NCI-H1417 treated with DMSO at 0.1 percent for 48 hours (cell line): ENCODE measurements at regions not wholly inside any gene's neighbourhood (a gene's known extent, or its start where the extent isn't known, plus 50 kb on each side); places are given as distances from the start of the nearest gene placed in this dataset.

Experiments
- DNase-seq: peaks from one replicate; lab custom pipeline; 2025; lab: John Stamatoyannopoulos, UW

DNA sequence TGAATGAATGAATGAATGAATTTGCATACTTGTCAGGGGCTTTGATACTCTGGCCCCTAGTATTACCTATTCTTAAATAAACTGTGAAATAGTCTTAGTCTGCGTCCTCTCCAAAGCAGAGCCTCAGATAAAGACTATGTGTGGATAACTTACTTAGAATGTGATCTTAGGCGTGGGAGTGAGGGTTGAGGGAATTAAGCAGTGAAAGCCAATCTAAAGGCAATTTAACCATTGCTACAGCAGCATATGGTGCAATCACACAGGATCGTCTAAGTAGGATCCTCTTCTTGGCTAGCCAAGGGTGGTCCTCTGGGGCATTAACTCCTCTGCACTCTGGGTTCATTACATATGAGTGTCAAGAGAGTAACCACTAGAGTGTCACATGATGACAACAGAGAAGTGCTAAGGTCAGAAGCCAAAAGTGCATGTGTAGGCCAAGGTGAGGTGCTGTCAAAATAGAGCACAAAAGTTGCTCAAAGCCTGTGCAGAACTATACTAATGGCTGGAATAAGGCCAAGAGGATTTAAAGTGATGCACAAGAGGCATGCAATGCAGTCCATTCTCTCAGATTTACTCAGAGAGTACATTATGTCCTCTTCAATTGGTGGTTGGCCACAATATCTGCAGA is 274.4 kb upstream of the SEMA6A start:
- no peak for DNase-seq

GRCh38 chr5:116847960-116848359 is 273.3 kb upstream of the SEMA6A start:
- DNase-seq, result no peak

DNA sequence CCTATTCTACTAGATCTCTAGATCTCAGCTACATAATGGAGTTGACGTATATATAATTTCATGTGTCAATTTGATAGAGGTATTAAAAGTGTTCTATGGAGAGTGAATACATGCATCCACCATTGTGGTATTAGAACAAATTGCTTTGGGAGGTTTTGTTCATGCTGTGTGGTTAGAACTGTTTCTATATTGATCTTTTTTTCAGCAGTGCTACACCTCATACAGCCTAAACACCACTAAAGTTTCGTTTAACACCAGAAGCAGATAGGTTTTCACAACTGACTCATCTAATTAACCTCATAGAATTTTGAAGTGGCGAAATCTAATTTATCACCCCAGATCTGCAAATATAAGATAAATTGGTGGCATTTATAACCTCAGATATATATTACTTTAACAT is 269.4 kb upstream of the SEMA6A start:
- DNase-seq, result no peak

DNA sequence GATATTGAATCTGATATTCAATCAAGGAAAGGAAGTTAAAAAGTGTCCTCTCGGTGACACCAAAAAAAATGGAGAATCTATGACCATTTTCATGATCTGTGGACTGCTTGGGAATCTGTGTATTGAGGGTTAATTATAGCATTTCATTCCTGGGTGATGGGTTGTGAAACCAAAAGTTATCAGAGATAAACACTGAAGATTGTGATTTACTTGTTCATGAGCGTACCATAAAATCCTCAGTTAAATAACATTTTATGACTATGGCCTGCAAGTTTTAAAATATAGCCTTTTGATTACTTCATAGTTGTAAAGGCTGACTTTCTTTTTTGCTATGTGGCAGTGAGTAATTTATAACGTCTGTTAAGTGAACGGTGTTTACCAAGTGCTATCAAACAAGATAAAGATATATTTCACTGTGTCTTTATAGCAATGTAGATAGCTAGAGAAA is 267.9 kb upstream of the SEMA6A start:
- DNase-seq, result no peak

GRCh38 chr5:116841734-116842133 is 267.1 kb upstream of the SEMA6A start:
- no peak for DNase-seq

DNA sequence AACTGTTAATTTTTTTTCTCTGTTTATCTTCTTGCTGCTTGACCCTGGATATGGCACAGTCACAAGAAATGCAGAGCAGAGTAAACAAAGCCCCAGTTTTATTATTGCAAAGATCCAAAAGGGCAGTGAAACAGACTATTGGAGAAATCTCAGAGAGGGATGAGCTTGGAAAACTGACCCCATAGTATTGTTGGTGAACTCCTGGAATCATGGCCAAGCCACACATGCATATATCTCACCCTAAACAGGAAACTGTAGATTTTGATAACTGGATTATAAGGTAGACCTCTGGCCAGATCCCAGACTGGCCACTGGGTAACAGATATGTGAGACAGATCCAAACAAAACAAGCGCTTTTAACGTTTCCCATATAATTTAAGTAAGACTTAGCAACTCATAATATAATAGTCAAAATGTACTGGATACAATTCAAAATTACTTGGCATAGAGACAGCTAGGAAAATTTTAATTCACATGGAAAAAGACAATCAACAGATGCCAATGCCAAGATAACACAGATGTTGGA is 263.5 kb upstream of the SEMA6A start:
- no peak for DNase-seq

- no peak for DNase-seq
Observed at GRCh38 chr5:116834796-116835515, 260.3 kb upstream of the SEMA6A start.

DNA sequence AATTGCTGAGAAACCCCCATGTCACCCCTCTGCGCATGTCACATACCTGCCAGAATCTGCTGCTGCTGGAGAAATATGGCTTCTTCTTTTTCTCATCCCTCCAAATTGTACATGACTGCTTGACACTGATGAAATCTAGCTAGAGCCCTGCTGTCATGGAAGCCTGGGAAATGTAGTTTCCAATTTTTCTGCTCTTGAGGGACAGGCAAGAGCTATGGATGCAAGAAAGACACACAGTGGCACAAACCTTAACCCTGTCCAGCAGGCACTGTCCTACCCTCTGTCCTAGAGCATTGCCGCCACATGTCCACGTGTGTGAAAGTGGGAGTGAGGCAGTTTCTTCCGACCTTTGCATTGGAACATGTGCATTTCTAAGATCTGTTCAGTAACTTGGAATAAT is 255.5 kb upstream of the SEMA6A start:
- no peak for DNase-seq

DNA sequence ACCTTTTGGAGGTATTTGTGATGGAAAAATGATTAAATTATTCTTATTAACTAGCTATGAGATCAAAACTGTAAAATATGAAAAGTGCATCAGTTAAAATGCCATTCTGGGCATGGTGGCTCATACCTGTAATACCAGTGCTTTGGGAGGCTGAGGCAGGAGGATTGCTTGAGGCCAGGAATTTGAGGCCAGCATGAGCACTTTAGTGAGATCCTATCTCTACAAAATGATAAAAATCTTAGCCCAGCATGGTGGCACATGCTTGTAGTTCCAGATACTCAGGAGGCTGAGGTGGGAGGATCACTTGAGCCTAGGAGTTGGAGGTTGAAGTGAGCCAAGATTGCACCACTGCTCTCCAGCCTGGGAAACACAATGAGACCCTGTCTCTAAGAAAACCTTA is 252.5 kb upstream of the SEMA6A start:
- DNase-seq, result no peak

- no peak for DNase-seq
Observed at GRCh38 chr5:116825486-116825885, 250.9 kb upstream of the SEMA6A start.

DNA sequence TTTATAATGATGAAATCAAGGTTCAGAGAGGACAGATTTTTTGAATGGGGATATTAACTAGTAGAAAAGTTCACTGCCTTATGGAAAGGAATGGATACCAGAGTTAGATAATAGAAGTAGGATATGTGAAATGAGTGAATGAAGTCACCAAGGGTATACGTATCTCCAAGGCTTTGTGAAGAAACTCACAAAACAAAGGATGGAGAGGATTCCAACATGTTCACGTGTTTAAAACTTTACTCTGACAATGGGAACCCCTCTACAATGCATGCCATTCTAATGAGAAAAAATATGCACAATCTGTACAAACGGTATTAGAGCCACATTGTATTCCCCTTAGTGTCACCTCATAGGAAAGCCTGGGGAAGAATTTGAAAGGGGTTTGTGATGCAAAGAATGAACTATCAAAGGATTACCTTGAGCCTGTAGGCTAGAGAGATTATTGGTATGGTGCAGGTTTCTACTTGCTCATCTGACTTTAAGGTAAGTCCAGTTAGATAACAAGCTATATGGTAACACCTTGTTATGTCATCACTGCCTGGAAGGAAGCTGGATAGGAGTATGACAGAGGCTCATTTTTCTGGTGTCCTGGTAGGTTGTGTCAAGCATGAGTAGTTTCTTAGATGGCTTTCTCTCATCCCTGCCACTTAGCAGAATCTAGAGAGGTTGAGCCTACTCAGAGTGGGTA is 250.3 kb upstream of the SEMA6A start:
- DNase-seq, result no peak

GRCh38 chr5:116814626-116815385 is 240.2 kb upstream of the SEMA6A start:
- DNase-seq, result no peak

- DNase-seq, result no peak
Observed at GRCh38 chr5:116813906-116814305, 239.3 kb upstream of the SEMA6A start.

DNA sequence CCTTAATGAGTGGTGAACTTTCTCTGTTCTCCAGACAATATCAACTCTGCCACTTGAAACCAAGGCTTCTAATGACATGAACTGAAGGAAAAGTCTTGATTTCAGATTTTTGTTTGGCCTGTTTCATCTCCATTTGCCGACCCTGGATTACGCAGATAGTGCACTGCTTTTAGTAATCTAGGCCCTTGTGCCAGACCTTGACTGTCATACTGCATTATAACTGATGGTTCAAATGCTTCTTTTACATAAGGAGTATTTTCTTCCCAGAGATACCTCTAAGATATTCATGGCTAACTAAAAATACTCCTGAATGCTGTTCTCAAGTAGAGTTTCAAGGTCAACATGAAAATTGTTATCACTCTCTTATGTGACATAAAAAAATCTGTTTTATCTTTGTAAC is 238.7 kb upstream of the SEMA6A start:
- no peak for DNase-seq

- DNase-seq, result no peak
Observed at GRCh38 chr5:116810951-116811350, 236.3 kb upstream of the SEMA6A start.

GRCh38 chr5:116806836-116807235 is 232.2 kb upstream of the SEMA6A start:
- no peak for DNase-seq

DNA sequence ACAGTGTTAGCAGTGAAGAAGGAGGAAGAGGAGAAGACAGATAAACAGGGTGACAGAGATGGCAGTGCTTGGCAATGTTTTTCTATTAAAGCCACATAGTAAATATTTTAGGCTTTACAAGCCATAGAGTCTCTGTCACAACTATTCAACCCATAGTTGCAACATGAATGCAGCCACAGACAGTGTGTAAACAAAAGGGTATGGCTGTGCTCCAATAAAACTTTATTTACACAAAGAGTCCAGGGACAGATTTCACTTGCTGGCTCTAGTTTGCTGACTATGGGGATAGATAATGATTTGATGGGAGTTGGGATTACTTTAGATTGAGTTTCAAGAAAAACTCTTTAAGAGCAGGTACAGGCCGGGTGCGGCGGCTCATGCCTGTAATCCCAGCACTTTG is 224.8 kb upstream of the SEMA6A start:
- no peak for DNase-seq

DNA sequence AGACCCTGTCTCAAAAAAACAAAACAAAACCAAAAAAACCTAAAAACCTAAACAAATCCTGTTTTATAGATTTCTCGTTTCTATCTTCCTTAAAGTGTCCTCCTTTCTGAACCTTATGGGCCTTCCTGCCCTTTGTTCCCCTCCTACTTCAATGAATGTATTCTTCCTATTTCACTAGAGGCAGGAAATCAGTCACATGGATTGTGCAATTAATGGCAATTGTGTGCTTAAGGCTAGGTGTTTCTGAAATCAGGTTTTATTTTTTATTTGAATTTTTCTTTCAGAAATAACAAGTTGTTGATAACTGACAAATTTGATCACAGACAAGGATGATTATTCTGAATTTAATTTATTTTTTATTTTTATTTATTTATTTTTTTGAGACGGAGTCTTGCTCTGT is 220.6 kb upstream of the SEMA6A start:
- no peak for DNase-seq

DNA sequence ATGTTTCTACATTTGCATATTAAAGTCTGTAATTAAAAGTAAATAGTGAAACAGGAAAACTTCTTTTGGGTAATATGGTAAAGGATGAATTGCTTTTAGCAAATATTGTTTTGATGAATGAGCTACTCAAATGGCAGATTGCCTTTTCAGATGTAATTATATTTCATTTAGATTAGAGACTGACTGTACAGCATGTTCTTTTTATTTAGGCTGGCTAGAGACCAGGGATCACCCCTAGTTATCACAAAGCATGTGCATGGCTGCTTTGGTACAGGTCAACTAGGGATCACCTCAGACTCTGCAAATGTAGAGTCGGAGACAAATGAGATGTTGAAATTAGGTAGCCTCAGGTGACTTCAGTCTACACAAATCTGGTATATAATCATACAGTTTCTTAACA is 214.9 kb upstream of the SEMA6A start:
- DNase-seq, result no peak

DNA sequence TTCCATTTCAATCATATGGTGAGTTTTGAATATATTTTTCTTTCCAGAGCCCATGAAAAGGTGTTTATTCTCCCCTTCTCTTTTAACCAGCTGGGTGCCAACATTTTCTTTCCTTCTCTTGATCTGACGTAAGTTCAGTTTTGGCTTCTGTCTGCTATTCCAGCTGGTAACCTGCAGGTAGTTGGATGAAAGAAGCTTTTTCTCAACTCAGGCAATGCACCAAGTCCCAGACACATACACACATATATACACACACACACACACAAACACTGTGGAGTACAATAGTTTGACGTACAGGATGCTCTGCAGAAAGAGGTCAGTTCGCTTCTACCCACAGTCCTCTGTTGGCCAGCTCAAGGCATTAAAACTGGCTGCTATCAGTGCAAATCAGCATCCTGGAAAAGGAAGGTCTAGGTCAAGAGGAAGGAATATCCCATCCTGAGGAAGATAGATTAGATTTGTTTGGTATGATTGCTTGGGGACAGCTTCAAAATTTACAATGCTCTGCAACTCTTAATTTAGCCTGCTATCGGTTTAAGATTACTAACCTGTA is 214.3 kb upstream of the SEMA6A start:
- DNase-seq, result no peak

- no peak for DNase-seq
Observed at GRCh38 chr5:116787570-116787969, 212.9 kb upstream of the SEMA6A start.

- no peak for DNase-seq
Observed at GRCh38 chr5:116785106-116785505, 210.5 kb upstream of the SEMA6A start.
